T-cell (primary cell): ENCODE measurements at regions not wholly inside any gene's neighbourhood (a gene's known extent, or its start where the extent isn't known, plus 50 kb on each side); places are given as distances from the start of the nearest gene placed in this dataset.
A peak's percentile ranks its signal among the peaks of the same experiment; 100 is the strongest.

Experiments used
- ATAC-seq, 4 experiments: fragments of 200-7000 bp in 3 of 4; fragments of 150-1000 bp in 1 of 4; cut with Tn5 transposase; replicated peaks in 1 of 4; 1 replicate in 3 of 4; 2 replicates in 1 of 4; pipeline ENCODE4 v1.10.0; 2021; ENCODE audit warnings: moderate library complexity in 3 of 4, mild to moderate bottlenecking in 2 of 4, moderate number of reproducible peaks in 1 of 4
- CTCF ChIA-PET, 2 donors: fragments of 300-600 bp; sonication (Branson Sonifier 250); formaldehyde crosslinking; loops; one replicate each; lab custom pipeline; 2022; ENCODE audit warnings: antibody characterized with exemption in 2 of 2; lab: Charles Lee
- POLR2A ChIA-PET, 2 donors: fragments of 300-600 bp; sonication (Branson Sonifier 250); formaldehyde crosslinking; loops; one replicate each; lab custom pipeline; 2022; ENCODE audit warnings: antibody characterized with exemption in 2 of 2; lab: Charles Lee
- DNase-seq, 35 experiments: peaks; one replicate each; pipeline versions ENCODE4 v3.0.0 to v3.0.0-alpha.2; 2013 to 2023
- H3K27ac ChIP-seq: one replicate; pipeline ENCODE4 v1.5.1; 2013; ENCODE audit warnings: low read length
- H3K27me3 ChIP-seq, 2 experiments: replicated peaks in 1 of 2; 1 replicate in 1 of 2; 2 replicates in 1 of 2; pipeline versions ENCODE4 v1.6.1 to v1.7.0; 2013; ENCODE audit warnings: low read length in 1 of 2, mixed read lengths in 1 of 2; ENCODE audit not compliant: control insufficient read depth in 2 of 2, insufficient read depth in 2 of 2; ENCODE audit errors: extremely low read depth in 1 of 2
- H3K36me3 ChIP-seq, 2 donors: 1 replicate in 1 of 2; 2 replicates in 1 of 2; pipeline versions ENCODE4 v1.6.1 to v1.7.0; 2013; ENCODE audit warnings: low read length in 1 of 2; ENCODE audit not compliant: control insufficient read depth in 2 of 2, insufficient read depth in 1 of 2; ENCODE audit errors: extremely low read depth in 1 of 2
- H3K4me1 ChIP-seq, 2 experiments: 1 replicate in 1 of 2; 2 replicates in 1 of 2; pipeline versions ENCODE4 v1.6.1 to v1.7.0; 2013; ENCODE audit warnings: low read length in 2 of 2, mixed read lengths in 1 of 2; ENCODE audit not compliant: insufficient read depth in 2 of 2, control insufficient read depth in 1 of 2; ENCODE audit errors: extremely low read depth in 1 of 2
- H3K4me3 ChIP-seq, 2 donors: 1 replicate in 1 of 2; 2 replicates in 1 of 2; pipeline versions ENCODE4 v1.5.1 to v1.7.0; 2013; ENCODE audit warnings: mild to moderate bottlenecking in 2 of 2, low read length in 1 of 2, moderate library complexity in 1 of 2; ENCODE audit not compliant: control insufficient read depth in 1 of 2; ENCODE audit errors: extremely low read depth in 1 of 2
- H3K9me3 ChIP-seq: 2 replicates; pipeline ENCODE4 v1.7.0; 2013
- H3K27ac Mint-ChIP-seq, 2 donors: one replicate each; pipeline ENCODE4 v1.8.0; 2020 to 2021; ENCODE audit warnings: mild to moderate bottlenecking in 2 of 2, mixed read lengths in 2 of 2
- H3K27me3 Mint-ChIP-seq, 2 donors: one replicate each; pipeline ENCODE4 v1.8.0; 2021 to 2022; ENCODE audit warnings: mixed read lengths in 2 of 2
- H3K36me3 Mint-ChIP-seq: one replicate; pipeline ENCODE4 v1.8.0; 2021; ENCODE audit warnings: mixed read lengths
- H3K4me1 Mint-ChIP-seq, 3 donors: one replicate each; pipeline ENCODE4 v1.8.0; 2020 to 2022; ENCODE audit warnings: mixed read lengths in 3 of 3, mild to moderate bottlenecking in 1 of 3
- H3K4me3 Mint-ChIP-seq, 3 donors: one replicate each; pipeline ENCODE4 v1.8.0; 2020 to 2022; ENCODE audit warnings: mild to moderate bottlenecking in 3 of 3, mixed read lengths in 3 of 3, moderate library complexity in 3 of 3
- H3K9me3 Mint-ChIP-seq, 3 donors: one replicate each; pipeline ENCODE4 v1.8.0; 2020 to 2022; ENCODE audit warnings: mixed read lengths in 3 of 3
- WGBS: methylation state at CpG from one replicate; pipeline ENCODE4 v1.1.5; 2013; ENCODE audit warnings: missing lambda C conversion rate; ENCODE audit not compliant: insufficient coverage; 5-methylcytosine and 5-hydroxymethylcytosine counted together

GRCh38 chr2:8319219-8319618, 362.6 kb upstream of the ID2 start:
- H3K9me3 Mint-ChIP-seq = no peaks in the 10 kb centered on the region
- CTCF ChIA-PET = interaction anchor here in 1 of 2 donors (0.6 to 1.0 kb wide), 2 partner anchors 30 to 265 kb away, joined by 3 read pairs; no protein-coding TSS in a partner anchor

GRCh38 chr2:8320311-8321066, 361.4 kb upstream of the ID2 start:
- H3K36me3 ChIP-seq = no peaks in the 10 kb centered on the region
- no peak overlapping the region for H3K27ac Mint-ChIP-seq
- ATAC-seq = no peak

More at GRCh38 chr2:8319219-8319618, 362.6 kb upstream of the ID2 start:
- POLR2A ChIA-PET = no interaction called here
- ATAC-seq (no peak), DNase-seq (no peak)
- Mint-ChIP-seq H3K4me1 (peaks cover 3 to 20% (median 5%) of the 10 kb centered on the region in 3 donors), H3K4me3 (no peak overlapping the region), H3K27ac (no peak overlapping the region), H3K36me3 (no peaks in the 10 kb centered on the region), H3K27me3 (peaks cover 0 to 4% of the 10 kb centered on the region in 2 donors)
- no peaks in the 10 kb centered on the region for H3K36me3 ChIP-seq
- H3K27me3 ChIP-seq = no peaks in the 10 kb centered on the region
- WGBS = no CpG with 5 or more reads among the region's 2 CpGs
- H3K9me3 ChIP-seq = no peaks in the 10 kb centered on the region
- H3K4me3 ChIP-seq = no peak overlapping the region
- no peak overlapping the region for H3K27ac ChIP-seq
- peaks cover 0 to 19% of the 10 kb centered on the region in 2 experiments for H3K4me1 ChIP-seq

GRCh38 chr2:8322634-8323033, 359.2 kb upstream of the ID2 start:
- no peaks in the 10 kb centered on the region for H3K27me3 ChIP-seq
- Mint-ChIP-seq H3K36me3 (no peaks in the 10 kb centered on the region), H3K27me3 (no peaks in the 10 kb centered on the region), H3K27ac (no peak overlapping the region), H3K4me3 (no peak overlapping the region), H3K4me1 (peaks cover 23 to 25% (median 24%) of the 10 kb centered on the region in 3 donors), H3K9me3 (no peaks in the 10 kb centered on the region)
- H3K9me3 ChIP-seq = no peaks in the 10 kb centered on the region
- H3K27ac ChIP-seq = no peak overlapping the region
- 100% methylated on average over 1 of the region's 4 CpGs for WGBS
- CTCF ChIA-PET = no interaction called here
- no peaks in the 10 kb centered on the region for H3K36me3 ChIP-seq
- peaks cover 5 to 8% of the 10 kb centered on the region in 2 experiments for H3K4me1 ChIP-seq
- no peak overlapping the region for H3K4me3 ChIP-seq
- no peak for ATAC-seq
- POLR2A ChIA-PET = interaction anchor here in 1 of 2 donors (0.5 kb wide), 1 partner anchor 64 kb away, joined by 4 read pairs; no protein-coding TSS in a partner anchor
- DNase-seq = no peak

More at GRCh38 chr2:8320311-8321066, 361.4 kb upstream of the ID2 start:
- ChIA-PET POLR2A (interaction anchor here in 1 of 2 donors (0.6 kb wide), 1 partner anchor 1286 kb away, joined by 4 read pairs; no protein-coding TSS in a partner anchor), CTCF (no interaction called here)
- Mint-ChIP-seq H3K9me3 (no peaks in the 10 kb centered on the region), H3K4me1 (peaks cover 16 to 28% (median 18%) of the 10 kb centered on the region in 3 donors), H3K36me3 (no peaks in the 10 kb centered on the region), H3K4me3 (no peak overlapping the region), H3K27me3 (peaks cover 0 to 2% of the 10 kb centered on the region in 2 donors)
- DNase-seq = no peak
- Histone ChIP-seq H3K27me3 (no peaks in the 10 kb centered on the region), H3K4me1 (peaks cover 8 to 17% of the 10 kb centered on the region in 2 experiments), H3K27ac (no peak overlapping the region), H3K4me3 (no peak overlapping the region), H3K9me3 (no peaks in the 10 kb centered on the region)
- WGBS = 100% methylated on average over 1 of the region's 6 CpGs

- H3K4me3 ChIP-seq = no peak overlapping the region
- H3K27ac Mint-ChIP-seq = no peak overlapping the region
- ATAC-seq (peak; percentile 26 to 69 (median 50)), DNase-seq (no peak)
- no peaks in the 10 kb centered on the region for H3K9me3 ChIP-seq
- ChIA-PET POLR2A (interaction anchor here in 1 of 2 donors (0.6 kb wide), 2 partner anchors 46 to 383 kb away, joined by 3 to 9 read pairs; no protein-coding TSS in a partner anchor), CTCF (interaction anchor here in 1 of 2 donors (0.6 to 1.7 kb wide), 2 partner anchors 13 to 731 kb away, joined by 3 read pairs; no protein-coding TSS in a partner anchor)
- H3K4me1 Mint-ChIP-seq = peaks cover 26 to 39% (median 32%) of the 10 kb centered on the region in 3 donors
- no peaks in the 10 kb centered on the region for H3K27me3 Mint-ChIP-seq
- peaks cover 8 to 22% of the 10 kb centered on the region in 2 experiments for H3K4me1 ChIP-seq
- no peaks in the 10 kb centered on the region for H3K9me3 Mint-ChIP-seq
- 89% methylated on average over 3 of the region's 11 CpGs for WGBS
- H3K36me3 ChIP-seq = no peaks in the 10 kb centered on the region
- no peaks in the 10 kb centered on the region for H3K27me3 ChIP-seq
- H3K36me3 Mint-ChIP-seq = no peaks in the 10 kb centered on the region
- no peak overlapping the region for H3K27ac ChIP-seq
- peak overlapping the region in 1 of 3 donors; percentile 28 for H3K4me3 Mint-ChIP-seq
These were observed 357.5 kb upstream of the ID2 start for GRCh38 chr2:8324164-8324856.

GRCh38 chr2:8324901-8325300, 357.0 kb upstream of the ID2 start:
- ATAC-seq (no peak), DNase-seq (no peak)
- H3K4me3 ChIP-seq = no peak overlapping the region
- no peak overlapping the region for H3K27ac ChIP-seq
- Mint-ChIP-seq H3K4me1 (peaks cover 31 to 45% (median 38%) of the 10 kb centered on the region in 3 donors), H3K36me3 (no peaks in the 10 kb centered on the region), H3K27me3 (no peaks in the 10 kb centered on the region), H3K9me3 (no peaks in the 10 kb centered on the region), H3K4me3 (peak overlapping the region in 1 of 3 donors; percentile 28), H3K27ac (no peak overlapping the region)
- H3K27me3 ChIP-seq = no peaks in the 10 kb centered on the region
- ChIA-PET POLR2A (interaction anchor here in 1 of 2 donors (0.6 to 0.9 kb wide), 3 partner anchors 24 to 383 kb away, joined by 3 to 9 read pairs (median 3); no protein-coding TSS in a partner anchor), CTCF (interaction anchor here (0.5 to 1.7 kb wide), 3 partner anchors 13 to 45 kb away, joined by 3 read pairs; no protein-coding TSS in a partner anchor)
- 68% methylated on average over 4 of the region's 5 CpGs for whole genome bisulfite sequencing
- peaks cover 8 to 27% of the 10 kb centered on the region in 2 experiments for H3K4me1 ChIP-seq
- no peaks in the 10 kb centered on the region for H3K9me3 ChIP-seq
- H3K36me3 ChIP-seq = no peaks in the 10 kb centered on the region
